ENCODE measurements at regions not wholly inside any gene's neighbourhood (a gene's known extent, or its start where the extent isn't known, plus 50 kb on each side); places are given as distances from the start of the nearest gene placed in this dataset.
A peak's percentile ranks its signal among the peaks of the same experiment; 100 is the strongest.

DNA sequence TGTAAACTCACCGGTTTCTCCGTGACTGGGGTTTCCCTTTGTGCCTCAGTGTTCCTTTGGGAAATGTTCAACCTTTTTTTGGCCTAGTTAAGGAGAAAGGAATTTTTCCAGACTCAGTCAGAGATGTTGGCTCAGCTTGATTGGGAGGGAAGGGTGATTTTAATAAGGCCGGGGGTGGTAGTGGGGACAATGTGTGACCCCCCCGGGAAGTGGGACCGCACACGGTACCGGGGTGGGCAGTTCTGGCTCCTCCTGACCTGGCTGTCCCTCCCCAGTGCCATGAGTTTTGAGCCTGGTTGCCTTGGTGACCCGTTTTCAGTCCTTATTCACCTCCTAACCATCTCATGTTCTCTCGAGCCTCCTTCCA, 132.7 kb downstream of the SNX5 start:
- 67 to 86% (median 82%) methylated on average over 9 of the region's 9 CpGs for WGBS, 5 donors
- no peak overlapping the region for H3K4me3 ChIP-seq
- no peaks in the 10 kb centered on the region for H3K36me3 ChIP-seq
- peak overlapping the region; percentile 56 to 85 (median 73) for H3K27ac ChIP-seq
- intact Hi-C loops (cut with DNase I; ENCODE audit: low total_unique reads) = no loop called here
- H3K4me1 ChIP-seq = peaks cover 0 to 27% (median 9%) of the 10 kb centered on the region in 4 donors
- H3K9me3 ChIP-seq = no peaks in the 10 kb centered on the region
- H3K27me3 ChIP-seq = no peaks in the 10 kb centered on the region
- TF ChIP-seq EP300 (IDR thresholded peaks at IDR 0.05) = no peak
- DNase-seq = no peak

DNA sequence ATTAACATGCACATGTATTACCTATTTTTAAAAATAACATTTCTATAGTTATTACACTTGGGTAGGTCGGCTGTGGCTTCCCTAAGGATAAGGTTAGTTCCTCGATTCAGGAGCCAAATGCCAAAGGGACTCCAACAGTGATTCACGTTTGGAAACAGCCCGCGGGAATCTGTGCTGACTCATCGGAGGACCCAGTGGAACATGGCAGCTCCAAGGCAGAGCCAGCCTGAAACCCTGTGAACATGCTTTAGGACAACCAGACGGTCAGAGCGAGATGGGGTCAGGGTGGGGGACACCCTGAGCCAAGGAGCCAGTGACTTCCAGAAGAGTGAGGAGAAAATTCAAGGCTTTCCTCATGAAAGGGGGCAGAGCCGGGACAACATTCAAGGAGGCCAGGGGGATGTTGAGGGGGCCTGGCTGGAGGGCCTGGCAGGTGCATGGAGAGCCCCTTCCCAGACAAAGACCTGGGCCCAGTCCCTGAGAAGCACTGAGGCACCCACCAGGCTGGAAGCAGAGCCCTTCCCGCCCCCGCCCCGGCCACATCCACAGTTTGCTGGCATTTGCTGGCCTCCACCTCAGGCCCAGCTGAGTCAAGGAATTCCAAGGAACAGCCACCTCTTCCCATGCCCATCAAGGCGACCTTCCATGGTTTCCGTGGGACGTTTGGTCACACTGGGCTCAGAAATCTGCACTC, 133.2 kb downstream of the SNX5 start:
- no peak for DNase-seq
- no peaks in the 10 kb centered on the region for H3K9me3 ChIP-seq
- no peaks in the 10 kb centered on the region for H3K27me3 ChIP-seq
- peak overlapping the region; percentile 56 to 85 (median 73) for H3K27ac ChIP-seq
- peaks cover 0 to 27% (median 9%) of the 10 kb centered on the region in 4 donors for H3K4me1 ChIP-seq
- intact Hi-C loops (cut with DNase I; ENCODE audit: low total_unique reads) = no loop called here
- TF ChIP-seq CTCF (IDR thresholded peaks at IDR 0.05) (no peak), POLR2AphosphoS5 (IDR thresholded peaks at IDR 0.05) (peak in 1 of 3 donors; percentile 32)
- 62 to 81% (median 77%) methylated on average over 14 to 15 of the region's 15 CpGs for WGBS, 5 donors
- no peak overlapping the region for H3K4me3 ChIP-seq
- H3K36me3 ChIP-seq = no peaks in the 10 kb centered on the region

GRCh38 chr20:17834804-17835203, 133.8 kb downstream of the SNX5 start:
- intact Hi-C loops (cut with DNase I; ENCODE audit: low total_unique reads) = no loop called here
- Histone ChIP-seq H3K27ac (peak overlapping the region in 2 of 5 donors; percentile 81 to 85), H3K4me1 (peaks cover 0 to 27% (median 9%) of the 10 kb centered on the region in 4 donors), H3K9me3 (no peaks in the 10 kb centered on the region), H3K4me3 (no peak overlapping the region), H3K27me3 (no peaks in the 10 kb centered on the region), H3K36me3 (no peaks in the 10 kb centered on the region)
- 50 to 73% (median 64%) methylated on average over 2 of the region's 2 CpGs for WGBS, 5 donors
- TF ChIP-seq POLR2A (IDR thresholded peaks at IDR 0.05) (no peak), POLR2AphosphoS5 (IDR thresholded peaks at IDR 0.05) (no peak), CTCF (IDR thresholded peaks at IDR 0.05) (no peak), EP300 (IDR thresholded peaks at IDR 0.05) (no peak)
- DNase-seq = no peak

DNA sequence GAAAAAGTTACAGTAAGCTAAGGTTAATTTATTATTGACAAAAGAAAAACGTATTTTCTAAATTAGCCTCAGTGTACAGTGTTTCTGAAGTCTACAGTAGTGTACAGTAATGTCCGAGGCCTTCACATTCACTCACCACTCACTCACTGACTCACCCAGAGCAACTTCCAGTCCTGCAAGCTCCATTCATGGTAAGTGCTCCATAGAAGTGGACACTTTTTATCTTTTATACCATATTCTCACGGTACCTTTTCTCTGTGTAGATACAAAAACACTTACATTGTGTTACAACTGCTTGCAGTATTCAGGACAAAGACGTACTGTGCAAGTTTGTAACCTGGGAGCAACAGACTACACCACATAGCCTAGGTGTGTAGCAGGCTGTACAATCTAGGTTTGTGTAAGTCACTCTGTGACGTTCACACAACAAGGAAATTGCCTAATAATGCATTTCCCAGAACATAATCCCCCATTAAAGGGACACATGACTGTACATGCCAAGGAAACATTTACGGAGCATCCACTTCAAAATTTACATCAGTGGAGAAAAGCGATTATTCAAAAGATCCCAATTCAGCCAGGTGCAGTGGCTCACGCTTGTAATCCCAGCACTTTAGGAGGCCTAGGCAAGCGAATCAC, 133.4 kb downstream of the BANF2 start:
- Histone ChIP-seq H3K4me1 (peaks cover 0 to 27% (median 9%) of the 10 kb centered on the region in 4 donors), H3K9me3 (no peaks in the 10 kb centered on the region), H3K27me3 (no peaks in the 10 kb centered on the region), H3K27ac (no peak overlapping the region), H3K36me3 (no peaks in the 10 kb centered on the region), H3K4me3 (no peak overlapping the region)
- no peak for DNase-seq
- 80 to 89% (median 84%) methylated on average over 9 of the region's 9 CpGs for WGBS, 5 donors
- TF ChIP-seq POLR2AphosphoS5 (IDR thresholded peaks at IDR 0.05) (no peak), EP300 (IDR thresholded peaks at IDR 0.05) (no peak), POLR2A (IDR thresholded peaks at IDR 0.05) (no peak), CTCF (IDR thresholded peaks at IDR 0.05) (no peak)
- intact Hi-C loops (cut with DNase I; ENCODE audit: low total_unique reads) = no loop called here

All from stomach (tissue), 8 donors.